HG02943 (cell line): ENCODE measurements at regions not wholly inside any gene's neighbourhood (a gene's known extent, or its start where the extent isn't known, plus 50 kb on each side); places are given as distances from the start of the nearest gene placed in this dataset.
"Not testable (repeated sequence)": the region's sequence is repeated elsewhere in the genome, so short reads cannot be mapped to it uniquely, and the experiment has no call there.

ENCODE experiments used
- ATAC-seq: cut with Tn5 transposase; IDR thresholded peaks from one replicate; pipeline ENCODE4 v1.9.1; 2021; ENCODE audit warnings: mild to moderate bottlenecking, low read depth, moderate library complexity; ENCODE audit not compliant: unreplicated experiment

GRCh38 chr5:111839438-111839837 is 82.4 kb upstream of the NREP start:
- no peak for ATAC-seq

- ATAC-seq, result no peak
These were observed 79.4 kb upstream of the NREP start for GRCh38 chr5:111836426-111836825.

DNA sequence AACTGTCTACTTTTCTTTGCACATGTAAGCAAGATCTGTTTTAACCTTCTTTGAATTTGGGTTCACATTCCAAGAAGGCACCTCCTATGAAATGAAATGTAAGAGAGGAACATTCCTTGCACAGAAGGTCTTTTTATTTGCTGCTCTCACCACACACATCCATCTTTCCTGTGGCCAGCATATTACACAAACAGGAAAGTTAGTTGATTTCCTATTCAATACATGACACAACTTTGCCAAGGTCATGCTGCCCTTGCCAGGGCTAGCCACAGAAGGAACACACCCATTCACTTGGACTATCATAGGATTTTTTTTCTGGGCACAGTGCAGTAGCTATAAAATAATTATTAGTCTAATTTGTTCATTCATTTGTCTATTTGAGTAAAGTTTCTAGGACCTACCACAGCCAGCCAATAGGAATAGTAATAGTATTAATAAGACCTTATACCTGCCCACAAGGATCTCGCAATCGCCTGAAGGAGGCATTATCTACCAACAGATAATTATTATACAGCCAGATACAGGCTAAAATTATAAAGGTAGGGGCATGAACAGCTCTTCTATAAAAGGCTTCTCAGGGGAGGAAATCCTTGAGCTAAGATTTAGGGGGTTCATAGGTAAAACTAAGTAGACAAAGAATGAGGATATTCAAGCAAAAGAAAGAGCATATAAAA is 78.1 kb upstream of the NREP start:
- ATAC-seq, result no peak

- ATAC-seq, result no peak
These were observed 73.3 kb upstream of the NREP start for GRCh38 chr5:111830333-111830732.

DNA sequence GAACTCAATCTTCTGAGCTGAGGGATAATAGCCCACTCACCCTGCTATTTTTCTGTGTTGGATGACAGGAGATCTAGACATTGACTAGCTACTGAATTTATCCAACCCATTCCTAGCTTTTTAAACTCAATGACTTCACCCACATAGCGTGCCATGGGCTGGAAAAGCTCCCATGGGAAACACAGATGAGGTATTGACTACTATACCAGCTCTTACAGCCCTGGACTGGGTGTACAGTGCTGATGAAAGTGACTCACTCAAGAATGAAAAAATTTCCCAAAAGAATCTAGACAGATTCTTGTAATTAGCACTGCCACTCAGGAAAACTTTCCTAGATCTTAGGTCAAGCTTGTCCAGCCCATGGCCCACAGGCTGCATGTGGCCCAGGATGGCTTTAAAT is 72.7 kb upstream of the NREP start:
- no peak for ATAC-seq

DNA sequence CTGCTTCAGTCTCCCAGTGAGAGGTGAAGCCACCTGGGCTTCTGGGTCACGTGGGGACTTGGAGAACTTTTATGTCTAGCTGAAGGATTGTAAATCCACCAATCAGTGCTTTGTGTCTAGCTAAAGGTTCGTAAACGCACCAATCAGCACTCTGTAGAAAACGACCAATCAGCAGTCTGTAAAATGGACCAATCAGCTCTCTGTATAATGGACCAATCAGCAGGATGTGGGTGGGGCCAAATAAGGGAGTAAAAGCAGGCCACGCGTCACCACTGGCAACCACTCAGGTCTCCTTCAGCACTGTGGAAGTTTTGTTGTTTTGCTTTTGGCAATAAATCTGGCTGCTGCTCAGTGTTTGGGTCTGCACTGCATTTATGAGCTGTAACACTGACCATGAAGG is 69.1 kb upstream of the NREP start:
- no peak for ATAC-seq

DNA sequence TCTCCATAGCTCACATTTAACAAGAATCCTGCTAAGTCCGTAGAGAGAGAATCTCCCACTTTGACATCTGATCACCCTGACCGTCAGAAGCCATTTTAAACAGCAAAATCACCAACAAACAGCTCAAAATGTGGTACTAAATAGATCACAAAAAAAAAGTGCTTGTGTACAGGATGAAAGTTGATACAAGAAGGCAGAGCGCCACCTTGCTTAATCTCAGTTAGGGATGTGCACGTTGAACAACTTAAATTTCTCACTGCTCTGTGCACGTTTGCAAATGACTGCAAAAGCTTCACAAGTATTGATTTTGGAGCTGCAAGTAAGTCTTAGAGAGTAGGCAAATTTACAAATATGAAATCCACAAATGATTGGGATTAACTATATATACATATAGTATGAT is 63.1 kb upstream of the NREP start:
- ATAC-seq, result no peak

- ATAC-seq, result not testable (repeated sequence)
These were observed 62.0 kb upstream of the NREP start for GRCh38 chr5:111819028-111819427.

GRCh38 chr5:111813537-111813936 is 56.5 kb upstream of the NREP start:
- no peak for ATAC-seq

GRCh38 chr5:111810112-111810511 is 53.1 kb upstream of the NREP start:
- ATAC-seq, result no peak
